K562 (cell line): ENCODE measurements at regions not wholly inside any gene's neighbourhood (a gene's known extent, or its start where the extent isn't known, plus 50 kb on each side); places are given as distances from the start of the nearest gene placed in this dataset.

Source experiments
- ATAC-seq: fragments of 200-7000 bp; cut with Tn5 transposase; 3 replicates; pipeline ENCODE4 v1.9.1; 2020; ENCODE audit warnings: moderate library complexity
- BruUV-seq: library from RNA; stranded (reverse); fragments of 400-500 nt; replicated peaks from 2 replicates; lab custom pipeline; 2021; lab: Mats Ljungman, UMichigan
- CTCF ChIA-PET: fragments of 300-600 bp; formaldehyde crosslinking; extraction: SDS; loops from one replicate; lab custom pipeline; 2021; ENCODE audit warnings: low intra/inter-chr PET ratio; lab: Yijun Ruan, JAX
- POLR2A ChIA-PET: fragments of 300-600, 350-650 bp; sonication (Branson Sonifier 250); formaldehyde crosslinking; extraction: SDS; loops from one replicate; lab custom pipeline; 2021; ENCODE audit warnings: antibody characterized with exemption, inconsistent platforms; lab: Yijun Ruan, JAX
- DNase-seq, 4 experiments: peaks; one replicate each; pipeline versions ENCODE4 v3.0.0 to v3.0.0-alpha.2; 2011 to 2018; ENCODE audit warnings: low spot score in 3 of 4, mixed read lengths in 3 of 4; ENCODE audit errors: extremely low read depth in 1 of 4
- FAIRE-seq: peaks from 2 replicates; lab custom pipeline; 2011; peaks lifted over from hg19 to GRCh38; lab: Jason Lieb, UNC
- H2AFZ ChIP-seq: 2 replicates; pipeline ENCODE4 v1.6.0; 2011; ENCODE audit warnings: low read depth, low read length, control low read depth, inconsistent platforms
- H3K27ac ChIP-seq: fragments of 200-600 bp; 3 replicates; pipeline ENCODE4 v1.8.0; 2011; ENCODE audit warnings: low read depth, mild to moderate bottlenecking, control low read depth, inconsistent platforms, low read length, moderate library complexity, mixed read lengths; ENCODE audit errors: extremely low read depth
- H3K27me3 ChIP-seq, 2 experiments: fragments of 300-600 bp in 1 of 2; 2 replicates in 1 of 2; 3 replicates in 1 of 2; pipeline versions ENCODE4 v1.6.0 to v1.8.0; 2011; ENCODE audit warnings: inconsistent platforms in 2 of 2, low read length in 2 of 2, mild to moderate bottlenecking in 1 of 2, mixed read lengths in 1 of 2, moderate library complexity in 1 of 2; ENCODE audit not compliant: control insufficient read depth in 2 of 2, insufficient read depth in 2 of 2
- H3K36me3 ChIP-seq: fragments of 300-600 bp; 3 replicates; pipeline ENCODE4 v1.8.0; 2011; ENCODE audit warnings: mild to moderate bottlenecking, low read length, inconsistent platforms; ENCODE audit not compliant: control insufficient read depth, insufficient read depth
- H3K4me1 ChIP-seq, 2 experiments: fragments of 200-600 bp in 1 of 2; replicated peaks in 1 of 2; 2 replicates in 1 of 2; 3 replicates in 1 of 2; pipeline versions ENCODE4 v1.5.1 to v1.8.0; 2011; ENCODE audit warnings: inconsistent platforms in 2 of 2, low read length in 2 of 2, mild to moderate bottlenecking in 1 of 2, mixed read lengths in 1 of 2, moderate library complexity in 1 of 2; ENCODE audit not compliant: control insufficient read depth in 2 of 2, insufficient read depth in 2 of 2
- H3K4me2 ChIP-seq: 2 replicates; pipeline ENCODE4 v1.6.1; 2011; ENCODE audit warnings: low read length, control low read depth, inconsistent platforms, mixed read lengths; ENCODE audit not compliant: insufficient read depth
- H3K4me3 ChIP-seq: fragments of 200-600 bp; sonication (generic), shearing (Covaris generic); 2 replicates; pipeline ENCODE4 v1.5.1; 2016; ENCODE audit warnings: control low read depth, inconsistent platforms
- H3K79me2 ChIP-seq: fragments of 200-600 bp; 3 replicates; pipeline ENCODE4 v1.8.0; 2011; ENCODE audit warnings: low read length, inconsistent platforms; ENCODE audit not compliant: control insufficient read depth, insufficient read depth
- H3K9ac ChIP-seq, 2 experiments: 2 replicates each; pipeline versions ENCODE4 v1.6.0 to v1.6.1; 2011; ENCODE audit warnings: low read depth in 2 of 2, low read length in 2 of 2, control low read depth in 1 of 2, inconsistent platforms in 1 of 2, mild to moderate bottlenecking in 1 of 2, mixed read lengths in 1 of 2; ENCODE audit not compliant: insufficient read depth in 1 of 2
- H3K9me1 ChIP-seq: one replicate; pipeline ENCODE4 v1.6.0; 2011; ENCODE audit warnings: inconsistent platforms, mild to moderate bottlenecking, low read length, moderate library complexity; ENCODE audit not compliant: control insufficient read depth, insufficient read depth
- H3K9me3 ChIP-seq: replicated peaks from 2 replicates; pipeline ENCODE4 v1.5.1; 2011; ENCODE audit warnings: low read depth, low read length, inconsistent platforms; ENCODE audit not compliant: control insufficient read depth, insufficient read depth
- H4K20me1 ChIP-seq: replicated peaks from 2 replicates; pipeline ENCODE4 v1.6.1; 2011; ENCODE audit warnings: low read length, inconsistent platforms, mixed read lengths; ENCODE audit not compliant: control insufficient read depth, insufficient read depth
- ADNP ChIP-seq: fragments of 200-800 bp; sonication (Bioruptor generic); IDR thresholded peaks from 2 replicates; pipeline ENCODE4 v1.6.1; 2016; ENCODE audit warnings: missing genetic modification characterization, missing compliant biosample characterization
- ARID1B ChIP-seq: fragments of 450-650 bp; IDR thresholded peaks from 2 replicates; pipeline ENCODE4 v1.6.1; 2016; ENCODE audit warnings: antibody characterized with exemption, mild to moderate bottlenecking, inconsistent platforms
- CBFA2T2 ChIP-seq: fragments of 450-650 bp; conservative IDR thresholded peaks from 2 replicates; pipeline ENCODE4 v1.6.1; 2017; ENCODE audit warnings: mild to moderate bottlenecking
- CREB1 ChIP-seq, 2 experiments: sonication (generic) in 1 of 2; formaldehyde crosslinking in 1 of 2; IDR thresholded peaks; 2 replicates each; pipeline versions ENCODE4 v1.6.1 to v1.8.0; 2012 to 2022; ENCODE audit warnings: inconsistent platforms in 1 of 2, mild to moderate bottlenecking in 1 of 2, missing genetic modification reagents in 1 of 2, moderate library complexity in 1 of 2
- ELF2 ChIP-seq: fragments of 250-450 bp; sonication (Bioruptor Pico); IDR thresholded peaks from 2 replicates; pipeline ENCODE4 v1.5.0; 2021; ENCODE audit warnings: mild to moderate bottlenecking
- ETV6 ChIP-seq, 3 experiments: fragments of 150-350 bp in 1 of 3; sonication (generic) in 1 of 3; formaldehyde crosslinking in 1 of 3; IDR thresholded peaks; 2 replicates each; pipeline versions ENCODE4 v1.6.1 to v1.8.0; 2014 to 2022; ENCODE audit warnings: borderline replicate concordance in 2 of 3, low read depth in 2 of 3, antibody characterized with exemption in 1 of 3, low read length in 1 of 3, mild to moderate bottlenecking in 1 of 3, missing genetic modification reagents in 1 of 3
- FOSL1 ChIP-seq: fragments of 200-800 bp; sonication (Bioruptor generic); conservative IDR thresholded peaks from 2 replicates; pipeline ENCODE4 v1.6.1; 2016; ENCODE audit warnings: missing genetic modification characterization, missing compliant biosample characterization
- GATA2 ChIP-seq: sonication (generic); formaldehyde crosslinking; IDR thresholded peaks from 2 replicates; pipeline ENCODE4 v1.4.0; 2020; ENCODE audit warnings: mild to moderate bottlenecking, missing genetic modification reagents
- HDAC1 ChIP-seq, 2 experiments: fragments of 450-650 bp; IDR thresholded peaks; 2 replicates each; pipeline ENCODE4 v1.6.1; 2016 to 2017; ENCODE audit warnings: inconsistent platforms in 1 of 2, mild to moderate bottlenecking in 1 of 2, moderate library complexity in 1 of 2
- HNRNPL ChIP-seq: fragments of 200-400 bp; formaldehyde crosslinking; IDR thresholded peaks from 2 replicates; pipeline ENCODE4 v1.6.1; 2017; ENCODE audit warnings: low read depth, mild to moderate bottlenecking, low read length
- KDM1A ChIP-seq, 2 experiments: fragments of 450-650 bp; IDR thresholded peaks; 2 replicates each; pipeline ENCODE4 v1.6.1; 2016; ENCODE audit warnings: mild to moderate bottlenecking in 2 of 2
- MEIS2 ChIP-seq: fragments of 450-650 bp; IDR thresholded peaks from 2 replicates; pipeline ENCODE4 v1.6.1; 2014; ENCODE audit warnings: mild to moderate bottlenecking; ENCODE audit not compliant: partially characterized antibody
- NCOR1 ChIP-seq: fragments of 450-650 bp; IDR thresholded peaks from 2 replicates; pipeline ENCODE4 v1.6.1; 2016; ENCODE audit warnings: mild to moderate bottlenecking, moderate library complexity
- NFYB ChIP-seq: IDR thresholded peaks from 2 replicates; pipeline ENCODE4 v1.6.1; 2011; ENCODE audit warnings: mild to moderate bottlenecking, moderate library complexity; ENCODE audit not compliant: insufficient read length; ENCODE audit errors: extremely low read depth
- RBM25 ChIP-seq: fragments of 200-400 bp; formaldehyde crosslinking; IDR thresholded peaks from 2 replicates; pipeline ENCODE4 v1.6.1; 2018; ENCODE audit warnings: low read length, low read depth, moderate library complexity; ENCODE audit not compliant: severe bottlenecking
- SMARCE1 ChIP-seq: fragments of 450-650 bp; IDR thresholded peaks from 2 replicates; pipeline ENCODE4 v1.7.1; 2016; ENCODE audit warnings: mild to moderate bottlenecking
- STAT5A ChIP-seq: IDR thresholded peaks from 2 replicates; pipeline ENCODE4 v1.6.1; 2012; ENCODE audit warnings: low read length, inconsistent platforms, borderline replicate concordance
- STAT5B ChIP-seq: fragments of 250-450 bp; sonication (Bioruptor Pico); IDR thresholded peaks from 2 replicates; pipeline ENCODE4 v1.8.0; 2021; ENCODE audit warnings: mild to moderate bottlenecking, inconsistent platforms
- TAL1 ChIP-seq: fragments of 450-650 bp; IDR thresholded peaks from 2 replicates; pipeline ENCODE4 v1.6.1; 2016; ENCODE audit warnings: mild to moderate bottlenecking
- TCF3 ChIP-seq: sonication (generic); formaldehyde crosslinking; IDR thresholded peaks from 2 replicates; pipeline ENCODE4 v1.4.0; 2020; ENCODE audit warnings: mild to moderate bottlenecking, missing genetic modification reagents
- ZC3H4 ChIP-seq: sonication (generic); formaldehyde crosslinking; IDR thresholded peaks from 2 replicates; pipeline ENCODE4 v1.9.0; 2021; ENCODE audit warnings: missing genetic modification reagents, borderline replicate concordance
- ZEB2 ChIP-seq: fragments of 450-650 bp; IDR thresholded peaks from 2 replicates; pipeline ENCODE4 v1.6.1; 2016
- ZNF507 ChIP-seq: conservative IDR thresholded peaks from 2 replicates; pipeline ENCODE4 v1.6.1; 2017; ENCODE audit warnings: missing genetic modification characterization, missing compliant biosample characterization
- WGBS: fragments of 100-300 bp; shearing (Covaris generic); methylation state at CpG from one replicate; pipeline ENCODE4 v1.1.6; 2016; ENCODE audit warnings: low coverage, mixed read lengths; ENCODE audit not compliant: insufficient coverage; ENCODE audit errors: missing lambda C conversion rate; 5-methylcytosine and 5-hydroxymethylcytosine counted together
- in situ Hi-C: fragments of 300-500 bp; cut with MboI; formaldehyde crosslinking; loops from 4 replicates; pipeline ENCODE4 v1.15.0; 2018; ENCODE audit warnings: inconsistent platforms, mixed read lengths
- intact Hi-C: fragments of 100-400 bp; cut with micrococcal nuclease; formaldehyde crosslinking; loops from 2 replicates; pipeline ENCODE4 v1.14.2; 2022
- TF ChIP-seq, protein P1 (sequence below): fragments of 450-650 bp; IDR thresholded peaks from 2 replicates; pipeline ENCODE4 v1.7.0; 2016; ENCODE audit warnings: borderline replicate concordance

DNA sequence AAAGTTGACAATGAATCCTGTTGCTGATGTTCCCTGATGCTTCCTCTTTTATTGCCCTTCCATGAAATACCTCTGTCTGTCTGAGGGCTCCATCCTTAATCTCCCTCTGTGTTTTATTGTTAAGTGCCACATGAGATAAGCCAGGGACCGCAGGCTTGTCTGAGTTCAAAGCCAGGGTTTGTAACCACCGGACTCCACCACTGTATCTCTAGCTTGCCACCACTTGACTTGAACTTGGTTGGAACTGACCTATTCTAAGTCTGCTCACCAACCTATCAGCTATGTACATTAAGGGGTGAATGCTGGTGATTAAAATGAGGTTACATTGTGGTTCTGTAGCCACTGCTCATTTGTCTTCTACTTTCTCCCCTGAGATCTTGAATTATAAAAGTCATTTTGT is 328.5 kb upstream of the ZEB2 start:
- peak overlapping the region; percentile 34; the same call in 1 of the 2 replicates for H2AFZ ChIP-seq
- FAIRE-seq, result peak; percentile 96
- ATAC-seq, result peak; percentile 90
- in situ Hi-C loops (no loop called here), intact Hi-C loops (no loop called here)
- H3K9ac ChIP-seq, result no peak overlapping the region
- H3K4me1 ChIP-seq, result peaks cover 0 to 4% of the 10 kb centered on the region in 2 experiments; a peak in 2 of 5 replicates
- DNase-seq, result peak; percentile 20 to 79 (median 36)
- H3K4me2 ChIP-seq, result no peak overlapping the region
- no TSS peak for BruUV-seq
- H3K79me2 ChIP-seq, result no peaks in the 10 kb centered on the region
- no peaks in the 10 kb centered on the region for H3K36me3 ChIP-seq
- H3K27me3 ChIP-seq, result no peaks in the 10 kb centered on the region
- H4K20me1 ChIP-seq, result no peaks in the 10 kb centered on the region
- no peak overlapping the region for H3K27ac ChIP-seq
- ChIA-PET POLR2A (interaction anchor here (1.1 to 1.4 kb wide), 3 partner anchors 10 to 13 kb away, joined by 3 read pairs; no protein-coding TSS in a partner anchor), CTCF (no interaction called here)
- 0% methylated on average over 2 of the region's 2 CpGs for WGBS
- no peak overlapping the region for H3K4me3 ChIP-seq
- H3K9me1 ChIP-seq, result no peaks in the 10 kb centered on the region
- H3K9me3 ChIP-seq, result no peaks in the 10 kb centered on the region
- 0 out of 2 replicates have a peak, but pooled peaks have one; percentile 12 for TF ChIP-seq FOSL1 (tag)
- TF ChIP-seq HNRNPL, result no peak
- no peak for TF ChIP-seq STAT5B (CRISPR knock-in tag)
- TF ChIP-seq TAL1, result peak; percentile 42; the same call in 1 of the 2 replicates
- TF ChIP-seq TCF3 (CRISPR knock-in tag), result peak; percentile 84
- TF ChIP-seq STAT5A, result peak; percentile 26; the same call in 1 of the 2 replicates
- TF ChIP-seq NCOR1, result peak; percentile 58
- no peak for TF ChIP-seq ZNF507 (tag)
- TF ChIP-seq ZEB2, result 0 out of 2 replicates have a peak, but pooled peaks have one; percentile 33
- no peak for TF ChIP-seq RBM25
- TF ChIP-seq SMARCE1, result peak; percentile 27; the same call in 1 of the 2 replicates
- no peak for TF ChIP-seq ZC3H4
- 0 out of 2 replicates have a peak, but pooled peaks have one; percentile 10 for TF ChIP-seq CREB1 (IDR thresholded peaks at IDR 0.05)
- TF ChIP-seq CREB1 (CRISPR knock-in tag; IDR thresholded peaks at IDR 0.05), result no peak
- TF ChIP-seq ADNP, result no peak
- TF ChIP-seq HDAC1 (IDR thresholded peaks at IDR 0.05), result 0 out of 4 replicates have a peak, but pooled peaks of 1 of the 2 experiments have one; percentile 32
- TF ChIP-seq NFYB, result no peak
- TF ChIP-seq CBFA2T2, result peak; percentile 67
- TF ChIP-seq ARID1B, result peak; percentile 72
- peak; percentile 44 to 53; a peak in 2 of 4 replicates for TF ChIP-seq KDM1A (IDR thresholded peaks at IDR 0.05)
- no peak for TF ChIP-seq GATA2
- TF ChIP-seq, protein P1, sequence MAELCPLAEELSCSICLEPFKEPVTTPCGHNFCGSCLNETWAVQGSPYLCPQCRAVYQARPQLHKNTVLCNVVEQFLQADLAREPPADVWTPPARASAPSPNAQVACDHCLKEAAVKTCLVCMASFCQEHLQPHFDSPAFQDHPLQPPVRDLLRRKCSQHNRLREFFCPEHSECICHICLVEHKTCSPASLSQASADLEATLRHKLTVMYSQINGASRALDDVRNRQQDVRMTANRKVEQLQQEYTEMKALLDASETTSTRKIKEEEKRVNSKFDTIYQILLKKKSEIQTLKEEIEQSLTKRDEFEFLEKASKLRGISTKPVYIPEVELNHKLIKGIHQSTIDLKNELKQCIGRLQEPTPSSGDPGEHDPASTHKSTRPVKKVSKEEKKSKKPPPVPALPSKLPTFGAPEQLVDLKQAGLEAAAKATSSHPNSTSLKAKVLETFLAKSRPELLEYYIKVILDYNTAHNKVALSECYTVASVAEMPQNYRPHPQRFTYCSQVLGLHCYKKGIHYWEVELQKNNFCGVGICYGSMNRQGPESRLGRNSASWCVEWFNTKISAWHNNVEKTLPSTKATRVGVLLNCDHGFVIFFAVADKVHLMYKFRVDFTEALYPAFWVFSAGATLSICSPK, result no peak
- no peak for TF ChIP-seq ETV6 (IDR thresholded peaks at IDR 0.05; ENCODE audit: borderline replicate concordance in 1 of 2, low read depth in 2 of 2, low read length in 1 of 2)
- TF ChIP-seq ETV6 (CRISPR knock-in tag; IDR thresholded peaks at IDR 0.05; ENCODE audit: borderline replicate concordance), result no peak
- TF ChIP-seq ELF2 (CRISPR knock-in tag), result no peak
- peak; percentile 20 for TF ChIP-seq MEIS2
